ENCODE measurements at regions not wholly inside any gene's neighbourhood (a gene's known extent, or its start where the extent isn't known, plus 50 kb on each side); places are given as distances from the start of the nearest gene placed in this dataset.

GRCh38 chr13:53137779-53138178 lies 109.2 kb downstream of the OLFM4 start (continued):
- no peak for TF ChIP-seq USF2 (IDR thresholded peaks at IDR 0.05; ENCODE audit: low read length)
- TF ChIP-seq TBP (IDR thresholded peaks at IDR 0.05; ENCODE audit: low read depth, low read length), result no peak
- no peak for TF ChIP-seq E2F6 (IDR thresholded peaks at IDR 0.05)
- no peak for TF ChIP-seq YY1 (IDR thresholded peaks at IDR 0.05; ENCODE audit: low read depth, low read length)
- TF ChIP-seq EZH2 (IDR thresholded peaks at IDR 0.05; ENCODE audit: low read depth, low read length, severe bottlenecking), result no peak
- TF ChIP-seq TCF12 (IDR thresholded peaks at IDR 0.05; ENCODE audit: low read depth, low read length), result no peak
- no peak for TF ChIP-seq SP1 (IDR thresholded peaks at IDR 0.05; ENCODE audit: low read depth, low read length)
- no peak for TF ChIP-seq RAD21 (IDR thresholded peaks at IDR 0.05 in 1 of 2, conservative IDR thresholded peaks at IDR 0.05 in 1 of 2; ENCODE audit: low read depth in 2 of 2, low read length in 2 of 2)
